ENCODE measurements at regions not wholly inside any gene's neighbourhood (a gene's known extent, or its start where the extent isn't known, plus 50 kb on each side); places are given as distances from the start of the nearest gene placed in this dataset.

DNA sequence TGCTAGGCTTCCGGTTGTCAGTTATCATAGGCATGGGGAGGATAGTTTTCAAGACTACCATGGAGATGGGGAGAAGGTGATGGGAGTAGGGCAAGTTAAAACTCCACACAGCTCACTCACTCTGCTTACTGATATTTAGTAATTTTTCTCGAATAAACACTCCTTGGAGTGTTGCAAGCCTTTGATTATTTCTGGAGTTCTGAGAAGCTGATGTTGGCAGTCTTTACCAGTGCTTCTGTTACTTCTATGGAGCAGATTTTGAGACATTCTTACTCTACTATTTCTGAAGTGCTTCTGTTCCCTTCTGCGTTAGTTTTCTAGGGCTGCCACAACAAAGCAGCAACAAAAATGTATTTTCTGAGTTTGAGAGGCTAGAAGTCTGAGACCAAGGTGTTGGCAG is 104.4 kb downstream of the CH25H start:
- dilution Hi-C loops (cut with MboI; ENCODE audit: extremely low pct_ligation_motif_present, low sequenced_read_pairs) (no loop called here), intact Hi-C loops (cut with micrococcal nuclease) (no loop called here)
- Histone ChIP-seq H3K36me3 (ENCODE audit: control insufficient read depth in 2 of 2, extremely low read depth in 1 of 2, insufficient read depth in 2 of 2, low read length in 2 of 2) (no peaks in the 10 kb centered on the region), H3K27ac (ENCODE audit: insufficient read depth, low read depth, low read length) (no peak overlapping the region), H4K20me1 (replicated peaks; ENCODE audit: control insufficient read depth, extremely low read depth, insufficient read depth, low read length) (no peaks in the 10 kb centered on the region), H3K27me3 (ENCODE audit: control insufficient read depth in 2 of 2, insufficient read depth in 2 of 2, low read length in 2 of 2) (no peaks in the 10 kb centered on the region), H3K4me1 (ENCODE audit: control insufficient read depth, extremely low read depth, insufficient read depth, low read length) (no peaks in the 10 kb centered on the region), H3K79me2 (ENCODE audit: control insufficient read depth, insufficient read depth, low read length) (no peaks in the 10 kb centered on the region), H3K9me1 (replicated peaks; ENCODE audit: control insufficient read depth, extremely low read depth, insufficient read depth, low read length) (no peaks in the 10 kb centered on the region), H3K9me3 (replicated peaks; ENCODE audit: control insufficient read depth, insufficient read depth, low read length) (no peaks in the 10 kb centered on the region), H2AFZ (ENCODE audit: low read depth, low read length) (no peak overlapping the region), H3K4me3 (replicated peaks in 1 of 3; ENCODE audit: insufficient read depth in 1 of 3, low read depth in 1 of 3, low read length in 3 of 3) (no peak overlapping the region), H3K4me2 (ENCODE audit: insufficient read depth, low read length) (no peak overlapping the region), H3K9ac (replicated peaks; ENCODE audit: extremely low read depth, insufficient read depth, low read length) (no peak overlapping the region)
- POLR2A ChIA-PET, result no interaction called here
- no peak for TF ChIP-seq EZH2 (IDR thresholded peaks at IDR 0.05; ENCODE audit: borderline replicate concordance, low read depth, low read length, severe bottlenecking)
- TF ChIP-seq GATA2 (IDR thresholded peaks at IDR 0.05; ENCODE audit: insufficient read depth, insufficient read length, low read depth, low read length), result no peak
- TF ChIP-seq, protein P1, sequence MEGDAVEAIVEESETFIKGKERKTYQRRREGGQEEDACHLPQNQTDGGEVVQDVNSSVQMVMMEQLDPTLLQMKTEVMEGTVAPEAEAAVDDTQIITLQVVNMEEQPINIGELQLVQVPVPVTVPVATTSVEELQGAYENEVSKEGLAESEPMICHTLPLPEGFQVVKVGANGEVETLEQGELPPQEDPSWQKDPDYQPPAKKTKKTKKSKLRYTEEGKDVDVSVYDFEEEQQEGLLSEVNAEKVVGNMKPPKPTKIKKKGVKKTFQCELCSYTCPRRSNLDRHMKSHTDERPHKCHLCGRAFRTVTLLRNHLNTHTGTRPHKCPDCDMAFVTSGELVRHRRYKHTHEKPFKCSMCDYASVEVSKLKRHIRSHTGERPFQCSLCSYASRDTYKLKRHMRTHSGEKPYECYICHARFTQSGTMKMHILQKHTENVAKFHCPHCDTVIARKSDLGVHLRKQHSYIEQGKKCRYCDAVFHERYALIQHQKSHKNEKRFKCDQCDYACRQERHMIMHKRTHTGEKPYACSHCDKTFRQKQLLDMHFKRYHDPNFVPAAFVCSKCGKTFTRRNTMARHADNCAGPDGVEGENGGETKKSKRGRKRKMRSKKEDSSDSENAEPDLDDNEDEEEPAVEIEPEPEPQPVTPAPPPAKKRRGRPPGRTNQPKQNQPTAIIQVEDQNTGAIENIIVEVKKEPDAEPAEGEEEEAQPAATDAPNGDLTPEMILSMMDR (IDR thresholded peaks at IDR 0.05; ENCODE audit: extremely low read depth in 1 of 2, insufficient read depth in 1 of 2, low read depth in 1 of 2, low read length in 2 of 2), result no peak
- TF ChIP-seq FOS (IDR thresholded peaks at IDR 0.05; ENCODE audit: borderline replicate concordance, insufficient read depth, low read length), result no peak
- no peak for TF ChIP-seq POLR2A (IDR thresholded peaks at IDR 0.05; ENCODE audit: low read depth, low read length)
- TF ChIP-seq POLR2AphosphoS5 (IDR thresholded peaks at IDR 0.05; ENCODE audit: insufficient read depth, low read depth, low read length), result no peak
- no peak for TF ChIP-seq MYC (IDR thresholded peaks at IDR 0.05; ENCODE audit: low read depth, low read length)
- TF ChIP-seq, protein P2, sequence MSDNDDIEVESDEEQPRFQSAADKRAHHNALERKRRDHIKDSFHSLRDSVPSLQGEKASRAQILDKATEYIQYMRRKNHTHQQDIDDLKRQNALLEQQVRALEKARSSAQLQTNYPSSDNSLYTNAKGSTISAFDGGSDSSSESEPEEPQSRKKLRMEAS (IDR thresholded peaks at IDR 0.05; ENCODE audit: insufficient read depth, insufficient read length), result no peak
- no peak for TF ChIP-seq JUN (IDR thresholded peaks at IDR 0.05; ENCODE audit: borderline replicate concordance, insufficient read depth, insufficient read length, low read depth)
- DNase-seq (ENCODE audit: low read depth, low spot score) (no peak), FAIRE-seq (no peak)
- CTCF ChIA-PET, result no interaction called here
- BruUV-seq (replicated peaks), result no TSS peak
